Activated CD4-positive, CD25-positive, alpha-beta regulatory T cell (primary cell): ENCODE measurements at regions not wholly inside any gene's neighbourhood (a gene's known extent, or its start where the extent isn't known, plus 50 kb on each side); places are given as distances from the start of the nearest gene placed in this dataset.
"Not testable (repeated sequence)": the region's sequence is repeated elsewhere in the genome, so short reads cannot be mapped to it uniquely, and the experiment has no call there.

ENCODE experiments used
- DNase-seq, 4 experiments: peaks; one replicate each; lab custom pipeline; 2025; lab: John Stamatoyannopoulos, UW

- DNase-seq: no peak
Measured at GRCh38 chr17:5747276-5747675, 163.0 kb upstream of the NLRP1 start.

- DNase-seq: no peak
Measured at GRCh38 chr17:5747964-5748363, 163.7 kb upstream of the NLRP1 start.

GRCh38 chr17:5753421-5753820 is 169.1 kb upstream of the NLRP1 start:
- no peak for DNase-seq

DNA sequence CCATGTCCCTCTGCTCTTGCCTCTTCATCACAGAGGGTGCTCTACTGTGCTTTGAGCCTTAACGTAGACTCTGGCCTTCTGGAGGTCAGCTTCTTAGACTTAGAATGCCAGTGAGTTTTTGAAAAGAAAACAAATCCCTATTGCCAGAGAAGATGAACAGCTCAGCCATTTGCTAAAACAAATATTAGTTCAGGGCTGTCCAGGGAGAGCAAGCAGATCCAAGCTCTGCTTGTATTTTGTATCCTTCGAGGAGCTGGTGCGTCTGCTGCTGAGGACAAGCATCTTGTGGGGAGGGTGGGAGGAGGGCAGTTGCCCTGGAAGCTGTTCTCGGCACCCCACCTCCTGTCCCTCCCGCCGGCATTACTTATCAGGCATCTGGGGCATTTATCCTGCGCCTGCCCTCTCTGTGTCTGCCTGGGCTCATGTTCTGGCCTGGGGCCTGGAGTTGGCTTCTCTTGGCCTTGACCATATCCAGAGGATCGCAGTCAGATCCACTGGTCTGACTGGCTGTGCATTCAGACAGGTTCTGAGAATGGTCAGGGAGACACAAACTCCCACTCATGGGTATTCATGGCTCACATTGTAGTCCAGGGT is 173.1 kb upstream of the NLRP1 start:
- DNase-seq: no peak

DNA sequence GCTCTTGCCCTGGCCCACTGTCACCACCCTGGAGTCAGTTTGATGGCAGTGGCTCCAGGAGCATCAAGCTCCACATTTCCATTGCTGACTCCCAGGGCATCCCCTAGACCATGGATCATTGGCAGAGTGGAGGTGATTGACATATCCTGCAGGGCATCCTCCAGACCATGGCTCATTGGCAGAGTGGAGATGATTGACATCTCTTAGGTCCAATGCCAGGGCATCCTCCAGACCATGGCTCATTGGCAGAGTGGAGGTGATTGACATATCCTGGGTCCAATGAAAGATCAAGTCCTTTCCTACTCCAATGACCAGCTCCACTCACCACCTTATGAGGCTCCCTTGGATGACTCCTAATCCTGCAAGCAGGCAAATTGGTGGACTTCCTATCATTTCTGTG is 174.3 kb upstream of the NLRP1 start:
- no peak for DNase-seq

GRCh38 chr17:5759501-5759925 is 175.2 kb upstream of the NLRP1 start:
- DNase-seq: no peak

- no peak for DNase-seq
Measured at GRCh38 chr17:5762191-5762590, 177.9 kb upstream of the NLRP1 start.

- no peak for DNase-seq
Measured at GRCh38 chr17:5763595-5764306, 179.4 kb upstream of the NLRP1 start.

- DNase-seq: no peak
Measured at GRCh38 chr17:5769593-5770354, 185.5 kb upstream of the NLRP1 start.

DNA sequence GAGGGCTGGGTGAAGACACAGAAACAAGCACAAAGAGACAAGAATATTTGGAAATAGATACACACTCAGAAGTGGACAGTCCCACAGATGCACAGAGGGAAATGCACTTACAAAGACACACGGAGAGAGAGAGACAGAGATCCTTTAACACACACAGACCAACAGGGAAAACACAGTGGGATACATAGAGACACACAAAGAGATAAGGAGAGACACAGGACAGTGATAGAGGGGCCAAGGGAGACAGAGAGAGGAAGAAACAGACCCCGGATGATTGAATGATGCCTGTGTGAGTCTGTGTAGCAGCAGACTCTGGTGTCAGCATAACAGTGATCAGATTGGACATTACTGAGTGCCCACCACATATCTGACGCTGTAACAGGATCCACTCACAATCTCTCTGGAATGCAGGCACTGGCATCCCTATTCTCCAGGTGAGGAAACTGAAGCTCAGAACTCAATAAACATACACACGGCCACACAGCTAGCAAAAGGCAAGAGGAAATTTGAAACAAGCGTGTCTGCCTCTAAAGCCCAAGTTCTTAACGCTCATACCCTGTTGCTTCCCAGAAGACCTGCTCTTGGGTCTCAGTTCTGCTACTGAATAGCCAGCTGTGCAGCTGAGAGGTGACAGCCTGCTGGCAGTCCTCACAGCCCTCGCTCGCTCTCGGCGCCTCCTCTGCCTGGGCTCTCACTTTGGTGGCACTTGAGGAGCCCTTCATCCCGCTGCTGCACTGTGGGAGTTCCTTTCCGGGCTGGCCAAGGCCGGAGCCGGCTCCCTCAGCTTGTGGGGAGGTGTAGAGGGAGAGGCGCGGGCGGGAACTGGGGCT is 186.3 kb upstream of the NLRP1 start:
- DNase-seq: no peak

DNA sequence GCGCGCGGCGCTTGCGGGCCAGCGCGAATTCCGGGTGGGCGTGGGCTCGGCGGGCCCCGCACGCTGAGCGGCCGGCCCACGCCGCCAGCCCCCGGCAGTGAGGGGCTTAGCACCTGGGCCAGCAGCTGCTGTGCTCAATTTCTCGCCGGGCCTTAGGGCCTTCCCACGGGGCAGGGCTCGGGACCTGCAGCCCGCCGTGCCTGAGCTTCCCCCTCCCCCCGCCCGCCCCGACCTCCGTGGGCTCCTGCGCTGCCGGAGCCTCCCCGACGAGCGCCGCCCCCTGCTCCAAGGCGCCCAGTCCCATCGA is 186.9 kb upstream of the NLRP1 start:
- DNase-seq: not testable (repeated sequence)

DNA sequence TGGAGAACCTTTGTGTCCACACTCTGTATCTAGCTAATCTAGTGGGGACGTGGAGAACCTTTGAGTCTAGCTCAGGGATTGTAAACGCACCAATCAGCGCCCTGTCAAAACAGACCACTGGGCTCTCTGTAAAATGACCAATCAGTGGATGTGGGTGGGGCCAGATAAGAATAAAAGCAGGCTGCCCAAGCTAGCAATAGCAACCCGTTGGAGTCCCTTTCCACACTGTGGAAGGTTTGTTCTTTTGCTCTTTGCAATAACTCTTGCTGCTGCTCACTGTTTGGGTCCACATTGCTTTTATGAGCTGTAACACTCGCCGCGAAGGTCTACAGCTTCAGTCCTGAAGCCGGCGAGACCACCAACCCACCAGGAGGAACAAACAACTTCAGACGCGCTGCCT is 187.7 kb upstream of the NLRP1 start:
- not testable (repeated sequence) for DNase-seq

DNA sequence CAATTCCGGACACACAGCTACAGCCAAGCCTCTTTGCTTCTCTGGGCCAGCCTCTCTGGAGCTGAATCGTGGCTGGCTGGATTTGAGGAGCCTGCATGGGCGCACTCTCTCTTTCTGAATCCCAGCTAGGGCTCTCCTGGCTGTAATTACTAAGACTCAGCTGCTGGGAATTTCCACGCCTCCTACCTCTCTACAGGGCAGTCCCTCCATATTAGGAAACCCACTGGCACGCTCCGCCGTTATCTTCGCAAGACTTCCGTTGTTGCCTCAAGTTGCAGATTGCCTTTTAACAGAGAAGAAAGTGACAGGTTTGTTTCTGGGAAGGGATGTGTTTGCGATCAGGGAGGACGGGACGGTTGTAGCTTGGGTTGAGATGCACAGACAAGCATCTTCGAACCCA is 188.4 kb upstream of the NLRP1 start:
- DNase-seq: no peak

GRCh38 chr17:5773816-5774360 is 189.6 kb upstream of the NLRP1 start:
- DNase-seq: no peak

DNA sequence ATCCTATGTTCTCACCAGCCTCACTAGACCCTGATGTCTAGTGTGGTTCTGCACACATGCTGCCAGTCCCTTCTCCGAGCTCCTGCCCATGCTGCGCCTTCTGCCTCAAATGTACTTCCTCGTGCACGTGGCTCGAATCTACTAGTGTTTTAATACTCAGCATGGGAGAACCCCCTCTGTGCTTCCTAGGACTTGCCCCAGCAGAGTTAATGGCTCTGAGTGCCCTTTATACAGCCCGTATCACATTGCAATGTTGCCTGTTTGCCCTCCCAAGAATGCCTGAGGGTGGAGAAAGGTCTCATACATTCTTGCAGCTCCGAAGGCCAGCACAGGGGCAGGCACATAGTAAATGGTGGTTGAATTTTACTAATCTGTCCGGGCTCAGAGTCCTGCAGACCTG is 190.8 kb upstream of the NLRP1 start:
- no peak for DNase-seq

GRCh38 chr17:5780476-5780875 is 196.2 kb upstream of the NLRP1 start:
- DNase-seq: no peak

GRCh38 chr17:5781236-5781927 is 197.1 kb upstream of the NLRP1 start:
- DNase-seq: no peak

DNA sequence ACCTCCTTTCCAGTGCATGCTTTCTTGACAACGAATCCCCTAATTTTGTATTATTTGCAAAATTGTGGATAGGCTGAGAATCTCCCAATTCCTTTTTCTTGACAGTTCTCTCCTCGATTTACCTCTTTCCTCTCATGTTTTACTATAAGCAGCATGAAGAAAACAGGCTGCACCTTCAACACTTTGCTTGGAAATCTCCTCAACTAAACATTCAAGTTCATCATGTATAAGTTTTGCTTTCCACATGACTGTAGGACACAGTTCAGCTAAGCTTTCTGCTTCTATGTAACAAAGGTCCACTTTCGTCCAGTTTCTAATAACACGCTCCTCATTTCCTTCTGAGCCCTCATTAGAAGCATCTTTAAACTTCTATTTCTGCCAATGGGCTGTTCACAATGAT is 199.0 kb upstream of the NLRP1 start:
- no peak for DNase-seq

GRCh38 chr17:5783851-5784250 is 199.5 kb upstream of the NLRP1 start:
- no peak for DNase-seq

DNA sequence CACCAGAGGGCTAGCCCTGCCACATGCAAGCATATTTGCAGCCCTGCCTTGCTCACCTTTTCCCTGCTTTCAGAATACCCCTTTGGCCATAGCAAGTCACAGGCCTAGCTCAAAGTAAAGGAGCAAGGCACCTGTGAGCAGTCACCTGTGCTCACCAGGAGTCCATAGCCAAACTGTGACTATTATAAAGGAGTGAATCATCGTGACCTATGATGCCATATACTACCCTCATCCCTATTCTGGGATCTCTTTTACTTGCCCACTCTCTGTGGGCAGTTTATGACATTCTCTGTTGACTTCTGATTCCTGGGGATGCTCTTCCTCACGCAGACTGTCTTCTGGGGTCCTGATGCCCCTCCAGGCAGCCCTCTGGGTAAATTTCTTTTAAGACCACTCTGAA is 200.5 kb upstream of the NLRP1 start:
- no peak for DNase-seq

DNA sequence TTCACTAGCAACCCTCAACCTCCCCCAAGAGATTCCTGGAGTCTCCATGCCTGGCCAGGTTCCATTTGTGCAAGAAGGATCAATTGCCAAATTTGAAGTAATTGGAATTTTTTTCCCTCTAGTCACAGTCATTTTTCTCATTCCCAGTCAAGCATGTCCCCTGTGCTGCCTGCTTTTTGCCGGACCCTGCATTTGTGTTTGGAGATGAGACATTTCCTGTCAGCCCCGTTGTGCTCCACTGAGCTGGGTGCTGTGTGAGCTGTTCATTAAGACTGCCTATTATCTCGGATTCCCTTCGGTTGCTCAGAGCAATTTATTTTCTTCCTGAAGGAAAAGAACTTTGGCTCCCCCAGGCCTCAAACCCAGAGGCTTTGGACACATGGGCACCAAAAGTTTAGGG is 201.0 kb upstream of the NLRP1 start:
- DNase-seq: no peak
